H1 (cell line): ENCODE measurements at regions not wholly inside any gene's neighbourhood (a gene's known extent, or its start where the extent isn't known, plus 50 kb on each side); places are given as distances from the start of the nearest gene placed in this dataset.

Source experiments
- CEBPB ChIP-seq: IDR thresholded peaks from 2 replicates; pipeline ENCODE4 v1.6.1; 2012; ENCODE audit warnings: low read depth, low read length
- CREB1 ChIP-seq: IDR thresholded peaks from 2 replicates; pipeline ENCODE4 v1.6.1; 2012; ENCODE audit warnings: inconsistent platforms
- EP300 ChIP-seq, 2 experiments: IDR thresholded peaks; 1 replicate in 1 of 2; 2 replicates in 1 of 2; pipeline ENCODE4 v1.6.1; 2011 to 2012; ENCODE audit warnings: low read depth in 2 of 2, low read length in 2 of 2, mild to moderate bottlenecking in 2 of 2, borderline replicate concordance in 1 of 2, inconsistent platforms in 1 of 2, moderate library complexity in 1 of 2
- GABPA ChIP-seq: IDR thresholded peaks from 2 replicates; pipeline ENCODE4 v1.6.1; 2011; ENCODE audit warnings: mild to moderate bottlenecking, low read length, moderate library complexity, borderline replicate concordance; ENCODE audit not compliant: insufficient read depth
- JUND ChIP-seq: IDR thresholded peaks from 2 replicates; pipeline ENCODE4 v1.6.1; 2011; ENCODE audit warnings: mild to moderate bottlenecking, improper control_type of control experiment, low read length
- MAFK ChIP-seq: IDR thresholded peaks from 2 replicates; pipeline ENCODE4 v1.6.1; 2012; ENCODE audit warnings: low read depth, mild to moderate bottlenecking, improper control_type of control experiment, low read length
- POLR2AphosphoS5 ChIP-seq: IDR thresholded peaks from 2 replicates; pipeline ENCODE4 v1.6.1; 2011; ENCODE audit warnings: low read depth, low read length
- RFX5 ChIP-seq: IDR thresholded peaks from 2 replicates; pipeline ENCODE4 v1.6.1; 2011; ENCODE audit warnings: low read depth, low read length, improper control_type of control experiment, borderline replicate concordance
- RXRA ChIP-seq: IDR thresholded peaks from 2 replicates; pipeline ENCODE4 v1.6.1; 2011; ENCODE audit warnings: low read depth, mild to moderate bottlenecking, low read length, moderate library complexity; ENCODE audit not compliant: insufficient read depth
- YY1 ChIP-seq: IDR thresholded peaks from 2 replicates; pipeline ENCODE4 v1.6.1; 2011; ENCODE audit warnings: low read depth, mild to moderate bottlenecking, low read length
- TF ChIP-seq, protein P1 (sequence below), 3 experiments: IDR thresholded peaks; 1 replicate in 2 of 3; 2 replicates in 1 of 3; pipeline versions ENCODE4 v1.5.1 to v1.6.1; 2011; ENCODE audit warnings: low read length in 3 of 3, mild to moderate bottlenecking in 3 of 3, inconsistent platforms in 2 of 3, low read depth in 1 of 3, moderate library complexity in 1 of 3; ENCODE audit not compliant: insufficient read depth in 1 of 3; ENCODE audit errors: control extremely low read depth in 1 of 3
- TF ChIP-seq, protein P2 (sequence below): IDR thresholded peaks from 2 replicates; pipeline ENCODE4 v1.6.1; 2011; ENCODE audit warnings: low read depth, mild to moderate bottlenecking, low read length; ENCODE audit not compliant: insufficient read depth
- TF ChIP-seq, protein P3 (sequence below): IDR thresholded peaks from 2 replicates; pipeline ENCODE4 v1.6.1; 2011; ENCODE audit warnings: low read length, improper control_type of control experiment
- TF ChIP-seq, protein P4 (sequence below): IDR thresholded peaks from 2 replicates; pipeline ENCODE4 v1.6.1; 2012; ENCODE audit warnings: inconsistent platforms

DNA sequence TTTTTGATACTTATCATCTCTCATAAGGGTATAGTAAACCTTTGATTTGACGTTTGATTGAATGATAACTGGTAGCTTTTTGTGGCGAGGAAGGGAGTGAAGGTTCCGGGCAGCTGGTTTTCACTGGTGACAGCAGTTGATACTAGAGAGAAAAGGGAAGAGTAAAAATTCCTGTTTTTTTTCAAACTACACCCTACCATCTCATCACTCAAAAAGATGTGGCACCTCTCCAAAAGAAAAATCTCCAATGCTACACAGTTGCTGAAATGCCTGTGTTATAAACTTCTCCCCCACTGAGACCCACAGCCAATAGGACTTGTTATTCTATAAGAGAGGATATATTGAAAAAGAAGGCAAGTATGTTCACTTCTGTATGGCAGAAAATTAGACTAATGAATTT lies 154.0 kb downstream of the MAIP1 start:
- TF ChIP-seq MAFK (no peak), JUND (no peak), YY1 (no peak), RFX5 (no peak), RXRA (no peak), CEBPB (no peak), EP300 (IDR thresholded peaks at IDR 0.05; ENCODE audit: borderline replicate concordance in 1 of 2, low read depth in 2 of 2, low read length in 2 of 2) (no peak), GABPA (no peak), POLR2AphosphoS5 (no peak), CREB1 (no peak)
- TF ChIP-seq, protein P1, sequence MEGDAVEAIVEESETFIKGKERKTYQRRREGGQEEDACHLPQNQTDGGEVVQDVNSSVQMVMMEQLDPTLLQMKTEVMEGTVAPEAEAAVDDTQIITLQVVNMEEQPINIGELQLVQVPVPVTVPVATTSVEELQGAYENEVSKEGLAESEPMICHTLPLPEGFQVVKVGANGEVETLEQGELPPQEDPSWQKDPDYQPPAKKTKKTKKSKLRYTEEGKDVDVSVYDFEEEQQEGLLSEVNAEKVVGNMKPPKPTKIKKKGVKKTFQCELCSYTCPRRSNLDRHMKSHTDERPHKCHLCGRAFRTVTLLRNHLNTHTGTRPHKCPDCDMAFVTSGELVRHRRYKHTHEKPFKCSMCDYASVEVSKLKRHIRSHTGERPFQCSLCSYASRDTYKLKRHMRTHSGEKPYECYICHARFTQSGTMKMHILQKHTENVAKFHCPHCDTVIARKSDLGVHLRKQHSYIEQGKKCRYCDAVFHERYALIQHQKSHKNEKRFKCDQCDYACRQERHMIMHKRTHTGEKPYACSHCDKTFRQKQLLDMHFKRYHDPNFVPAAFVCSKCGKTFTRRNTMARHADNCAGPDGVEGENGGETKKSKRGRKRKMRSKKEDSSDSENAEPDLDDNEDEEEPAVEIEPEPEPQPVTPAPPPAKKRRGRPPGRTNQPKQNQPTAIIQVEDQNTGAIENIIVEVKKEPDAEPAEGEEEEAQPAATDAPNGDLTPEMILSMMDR (IDR thresholded peaks at IDR 0.05; ENCODE audit: control extremely low read depth in 1 of 3, insufficient read depth in 1 of 3, low read depth in 1 of 3, low read length in 3 of 3), result no peak
- TF ChIP-seq, protein P2, sequence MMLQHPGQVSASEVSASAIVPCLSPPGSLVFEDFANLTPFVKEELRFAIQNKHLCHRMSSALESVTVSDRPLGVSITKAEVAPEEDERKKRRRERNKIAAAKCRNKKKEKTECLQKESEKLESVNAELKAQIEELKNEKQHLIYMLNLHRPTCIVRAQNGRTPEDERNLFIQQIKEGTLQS, result no peak
- TF ChIP-seq, protein P3, sequence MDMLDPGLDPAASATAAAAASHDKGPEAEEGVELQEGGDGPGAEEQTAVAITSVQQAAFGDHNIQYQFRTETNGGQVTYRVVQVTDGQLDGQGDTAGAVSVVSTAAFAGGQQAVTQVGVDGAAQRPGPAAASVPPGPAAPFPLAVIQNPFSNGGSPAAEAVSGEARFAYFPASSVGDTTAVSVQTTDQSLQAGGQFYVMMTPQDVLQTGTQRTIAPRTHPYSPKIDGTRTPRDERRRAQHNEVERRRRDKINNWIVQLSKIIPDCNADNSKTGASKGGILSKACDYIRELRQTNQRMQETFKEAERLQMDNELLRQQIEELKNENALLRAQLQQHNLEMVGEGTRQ, result no peak
- TF ChIP-seq, protein P4, sequence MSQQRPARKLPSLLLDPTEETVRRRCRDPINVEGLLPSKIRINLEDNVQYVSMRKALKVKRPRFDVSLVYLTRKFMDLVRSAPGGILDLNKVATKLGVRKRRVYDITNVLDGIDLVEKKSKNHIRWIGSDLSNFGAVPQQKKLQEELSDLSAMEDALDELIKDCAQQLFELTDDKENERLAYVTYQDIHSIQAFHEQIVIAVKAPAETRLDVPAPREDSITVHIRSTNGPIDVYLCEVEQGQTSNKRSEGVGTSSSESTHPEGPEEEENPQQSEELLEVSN, result no peak
